ENCODE measurements at regions not wholly inside any gene's neighbourhood (a gene's known extent, or its start where the extent isn't known, plus 50 kb on each side); places are given as distances from the start of the nearest gene placed in this dataset.

DNA sequence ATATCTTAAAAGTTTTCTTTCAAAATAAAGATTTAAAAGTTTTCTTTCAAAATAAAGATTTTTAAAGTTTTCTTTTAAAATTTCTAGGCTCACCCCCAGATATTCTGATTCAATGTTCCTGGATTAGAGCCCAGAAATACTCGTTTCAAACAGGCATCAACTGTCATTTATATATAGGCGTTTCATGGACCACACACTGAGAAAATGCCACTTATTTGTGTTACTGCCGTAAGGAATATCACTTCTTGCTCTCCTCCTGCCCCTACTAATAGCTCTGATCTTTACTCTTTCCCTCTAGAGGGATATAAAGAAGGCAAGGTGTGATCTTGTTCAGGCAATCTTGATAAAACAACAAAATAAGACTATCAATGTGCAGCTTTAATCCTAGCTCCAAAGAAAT is 1324.1 kb downstream of the CDH8 start:
- TF ChIP-seq, protein P1, sequence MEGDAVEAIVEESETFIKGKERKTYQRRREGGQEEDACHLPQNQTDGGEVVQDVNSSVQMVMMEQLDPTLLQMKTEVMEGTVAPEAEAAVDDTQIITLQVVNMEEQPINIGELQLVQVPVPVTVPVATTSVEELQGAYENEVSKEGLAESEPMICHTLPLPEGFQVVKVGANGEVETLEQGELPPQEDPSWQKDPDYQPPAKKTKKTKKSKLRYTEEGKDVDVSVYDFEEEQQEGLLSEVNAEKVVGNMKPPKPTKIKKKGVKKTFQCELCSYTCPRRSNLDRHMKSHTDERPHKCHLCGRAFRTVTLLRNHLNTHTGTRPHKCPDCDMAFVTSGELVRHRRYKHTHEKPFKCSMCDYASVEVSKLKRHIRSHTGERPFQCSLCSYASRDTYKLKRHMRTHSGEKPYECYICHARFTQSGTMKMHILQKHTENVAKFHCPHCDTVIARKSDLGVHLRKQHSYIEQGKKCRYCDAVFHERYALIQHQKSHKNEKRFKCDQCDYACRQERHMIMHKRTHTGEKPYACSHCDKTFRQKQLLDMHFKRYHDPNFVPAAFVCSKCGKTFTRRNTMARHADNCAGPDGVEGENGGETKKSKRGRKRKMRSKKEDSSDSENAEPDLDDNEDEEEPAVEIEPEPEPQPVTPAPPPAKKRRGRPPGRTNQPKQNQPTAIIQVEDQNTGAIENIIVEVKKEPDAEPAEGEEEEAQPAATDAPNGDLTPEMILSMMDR (IDR thresholded peaks at IDR 0.05 in 4 of 5, conservative IDR thresholded peaks at IDR 0.05 in 1 of 5): no peak
- no peak for TF ChIP-seq POLR2A (IDR thresholded peaks at IDR 0.05)
